GM13976 (cell line): ENCODE measurements at regions not wholly inside any gene's neighbourhood (a gene's known extent, or its start where the extent isn't known, plus 50 kb on each side); places are given as distances from the start of the nearest gene placed in this dataset.
A peak's percentile ranks its signal among the peaks of the same experiment; 100 is the strongest.
"Not testable (repeated sequence)": the region's sequence is repeated elsewhere in the genome, so short reads cannot be mapped to it uniquely, and the experiment has no call there.

Experiments used
- DNase-seq: peaks from one replicate; pipeline ENCODE4 v3.0.0; 2012; ENCODE audit warnings: low spot score
- in situ Hi-C: fragments of 300-500 bp; cut with MboI; formaldehyde crosslinking; loops from one replicate; pipeline ENCODE4 v1.12.0; 2022; ENCODE audit warnings: low sequenced_read_pairs, mixed read lengths, inconsistent platforms; ENCODE audit not compliant: unreplicated experiment
- TF ChIP-seq, protein P1 (sequence below): IDR thresholded peaks from 2 replicates; pipeline ENCODE4 v1.5.1; 2012; ENCODE audit warnings: borderline replicate concordance, mild to moderate bottlenecking; ENCODE audit not compliant: insufficient read depth; ENCODE audit errors: extremely low read depth, missing control alignments, control extremely low read depth

DNA sequence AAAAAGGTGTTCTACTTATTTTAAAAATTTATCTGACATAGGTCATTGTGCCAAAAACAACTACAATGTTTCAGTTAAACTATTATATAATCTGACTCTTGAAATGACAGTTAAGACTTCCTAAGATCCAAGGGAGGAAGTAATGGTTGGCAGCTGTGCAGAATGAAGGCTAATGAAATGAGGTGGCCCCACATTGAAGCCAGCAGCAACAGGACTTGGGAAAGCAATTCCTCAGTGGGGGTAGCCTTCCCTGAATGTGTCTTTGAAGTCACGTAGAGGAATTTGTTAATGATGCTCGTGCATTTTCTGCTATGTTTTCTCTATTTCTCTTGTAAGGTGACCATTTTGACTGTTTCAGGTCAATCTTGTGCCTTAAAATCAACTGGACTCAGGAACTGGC is 162.4 kb upstream of the DAAM1 start:
- TF ChIP-seq, protein P1, sequence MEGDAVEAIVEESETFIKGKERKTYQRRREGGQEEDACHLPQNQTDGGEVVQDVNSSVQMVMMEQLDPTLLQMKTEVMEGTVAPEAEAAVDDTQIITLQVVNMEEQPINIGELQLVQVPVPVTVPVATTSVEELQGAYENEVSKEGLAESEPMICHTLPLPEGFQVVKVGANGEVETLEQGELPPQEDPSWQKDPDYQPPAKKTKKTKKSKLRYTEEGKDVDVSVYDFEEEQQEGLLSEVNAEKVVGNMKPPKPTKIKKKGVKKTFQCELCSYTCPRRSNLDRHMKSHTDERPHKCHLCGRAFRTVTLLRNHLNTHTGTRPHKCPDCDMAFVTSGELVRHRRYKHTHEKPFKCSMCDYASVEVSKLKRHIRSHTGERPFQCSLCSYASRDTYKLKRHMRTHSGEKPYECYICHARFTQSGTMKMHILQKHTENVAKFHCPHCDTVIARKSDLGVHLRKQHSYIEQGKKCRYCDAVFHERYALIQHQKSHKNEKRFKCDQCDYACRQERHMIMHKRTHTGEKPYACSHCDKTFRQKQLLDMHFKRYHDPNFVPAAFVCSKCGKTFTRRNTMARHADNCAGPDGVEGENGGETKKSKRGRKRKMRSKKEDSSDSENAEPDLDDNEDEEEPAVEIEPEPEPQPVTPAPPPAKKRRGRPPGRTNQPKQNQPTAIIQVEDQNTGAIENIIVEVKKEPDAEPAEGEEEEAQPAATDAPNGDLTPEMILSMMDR = no peak
- no peak for DNase-seq
- in situ Hi-C loops = no loop called here

DNA sequence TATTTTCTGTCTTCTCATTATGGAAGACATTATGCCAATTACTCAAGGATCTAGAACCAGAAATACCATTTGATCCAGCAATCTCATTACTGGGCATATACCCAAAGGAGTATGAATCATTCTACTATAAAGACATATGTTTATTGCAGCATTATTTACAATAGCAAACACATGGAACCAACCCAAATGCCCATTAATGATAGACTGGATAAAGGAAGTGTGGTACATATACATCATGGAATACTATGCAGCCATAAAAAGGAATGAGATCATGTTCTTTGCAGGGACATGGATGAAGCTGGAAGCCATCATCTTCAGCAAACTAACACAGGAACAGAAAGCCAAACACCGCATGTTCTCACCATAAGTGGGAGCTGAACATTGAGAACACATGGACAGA is 161.8 kb upstream of the DAAM1 start:
- in situ Hi-C loops, DNase-seq: not testable (repeated sequence)

DNA sequence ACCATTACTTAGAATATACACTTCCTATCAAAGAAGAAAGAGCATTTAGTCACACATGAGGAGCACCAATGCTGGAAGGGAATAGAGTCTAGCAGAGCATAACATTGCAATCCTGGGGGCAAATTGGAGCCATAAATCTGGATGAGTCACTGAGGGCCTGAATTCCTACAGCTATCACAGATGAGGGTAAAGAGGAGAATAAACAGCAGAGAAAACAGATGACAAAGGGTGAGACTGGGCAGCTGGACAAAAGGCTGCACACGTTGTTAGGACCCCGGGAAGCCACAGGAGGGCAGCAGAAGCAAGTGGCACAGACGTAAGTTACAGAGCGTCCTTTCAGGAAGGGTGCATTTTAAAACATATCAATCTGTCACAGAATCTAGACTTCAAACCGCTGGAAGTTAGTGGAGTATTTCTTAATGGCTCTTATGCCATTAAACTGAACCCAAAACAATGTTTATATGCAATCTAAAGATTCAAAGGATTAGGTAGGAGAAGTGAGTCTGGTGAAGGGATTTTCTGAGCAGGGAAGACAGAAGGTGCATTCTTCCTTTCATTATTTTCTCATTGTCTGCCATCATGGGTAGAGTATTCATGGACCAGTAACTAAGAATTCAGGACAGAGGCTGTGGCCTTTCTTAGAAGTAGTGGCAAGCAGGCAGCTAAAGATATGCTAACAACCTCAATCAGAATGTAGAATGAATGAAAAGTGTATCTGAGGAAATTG is 159.8 kb upstream of the DAAM1 start:
- in situ Hi-C loops = no loop called here

DNA sequence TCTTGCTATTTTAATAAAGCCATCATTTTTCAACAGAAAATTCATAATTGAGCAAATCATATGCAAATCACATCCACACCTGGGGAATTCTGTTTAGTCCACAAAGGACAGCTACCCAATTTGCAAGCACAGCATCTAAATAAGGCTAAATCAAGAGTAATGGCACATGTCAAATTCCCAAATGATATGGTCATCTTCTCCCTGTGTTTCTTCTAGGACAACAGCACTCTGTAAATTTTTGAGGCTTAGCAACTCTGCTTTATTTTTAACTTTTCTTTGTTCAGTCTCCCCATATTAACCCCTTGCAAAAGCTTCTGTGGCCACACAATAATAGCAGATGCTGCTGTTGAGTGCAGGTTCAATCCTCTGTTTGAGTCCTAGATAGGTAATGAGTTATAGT is 155.6 kb upstream of the DAAM1 start:
- in situ Hi-C loops = no loop called here
- TF ChIP-seq, protein P1 = no peak
- no peak for DNase-seq

More for the DNA sequence above, 159.8 kb upstream of the DAAM1 start:
- peak; percentile 45 for DNase-seq
- TF ChIP-seq, protein P1 = peak; percentile 83

DNA sequence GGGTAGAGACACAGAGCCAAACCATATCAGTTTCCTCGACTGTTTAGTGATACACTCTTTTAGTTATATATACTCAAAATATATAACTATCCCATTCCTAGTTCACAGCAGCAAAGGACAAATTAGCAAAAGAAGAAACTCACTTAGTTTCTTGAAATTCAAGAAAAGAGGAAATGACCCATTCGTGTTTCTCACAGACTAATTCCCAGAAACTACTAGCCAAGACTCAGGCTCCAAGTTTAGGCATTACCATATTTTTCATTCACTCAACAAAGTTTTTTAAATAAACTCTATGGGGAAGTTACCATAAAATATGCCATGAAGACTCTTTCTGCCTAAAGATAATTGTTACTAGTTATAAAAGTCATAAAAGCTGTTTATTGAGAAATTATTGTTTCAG is 152.3 kb upstream of the DAAM1 start:
- no peak for DNase-seq
- in situ Hi-C loops = no loop called here
- TF ChIP-seq, protein P1 = no peak

DNA sequence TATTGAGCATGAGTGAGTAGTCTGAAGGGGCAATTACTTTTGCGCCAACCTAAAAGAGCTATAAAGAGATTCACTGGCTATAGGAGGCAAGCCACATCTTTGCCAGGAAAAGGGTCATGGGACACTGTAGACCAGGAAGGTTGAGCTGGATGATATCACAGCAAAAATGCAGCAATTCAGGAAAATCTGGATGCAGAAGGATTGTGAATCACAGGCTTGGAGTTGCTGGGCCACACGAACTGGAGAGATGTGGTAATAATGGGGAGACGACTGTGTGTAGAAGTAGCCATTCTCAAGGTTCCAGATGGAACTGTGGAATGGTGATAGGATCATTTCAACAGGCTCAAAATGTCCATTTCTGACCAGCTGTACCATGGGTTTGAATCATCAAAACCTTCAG is 151.4 kb upstream of the DAAM1 start:
- in situ Hi-C loops = no loop called here
- TF ChIP-seq, protein P1 = no peak
- no peak for DNase-seq

DNA sequence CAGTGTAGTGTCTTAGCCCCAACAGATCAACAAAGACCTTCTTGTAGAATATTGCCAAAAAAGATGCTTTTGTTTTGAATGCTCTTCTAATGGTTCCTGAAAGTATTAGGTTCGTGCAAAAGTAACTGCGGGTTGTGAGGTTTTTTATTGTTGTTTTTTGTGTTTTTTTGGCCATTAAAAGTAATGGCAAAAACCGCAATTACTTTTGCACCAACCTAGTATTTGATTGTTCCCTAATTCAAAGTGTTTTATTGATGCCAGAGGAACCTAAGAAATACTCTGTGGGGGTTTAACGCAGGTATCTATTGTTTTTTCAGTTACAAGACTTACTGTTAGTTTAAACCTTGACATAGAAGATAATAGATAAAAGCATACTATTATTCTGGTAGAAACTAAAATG is 150.8 kb upstream of the DAAM1 start:
- no peak for DNase-seq
- in situ Hi-C loops = no loop called here
- TF ChIP-seq, protein P1 = no peak
